Epidermal melanocyte (primary cell): ENCODE measurements at regions not wholly inside any gene's neighbourhood (a gene's known extent, or its start where the extent isn't known, plus 50 kb on each side); places are given as distances from the start of the nearest gene placed in this dataset.
"Not testable (repeated sequence)": the region's sequence is repeated elsewhere in the genome, so short reads cannot be mapped to it uniquely, and the experiment has no call there.

ENCODE experiments used
- DNase-seq: peaks from one replicate; pipeline ENCODE4 v3.0.0; 2011; ENCODE audit warnings: low spot score; ENCODE audit not compliant: insufficient read length

- DNase-seq = not testable (repeated sequence)
Observed at GRCh38 chr5:38678697-38679096, 122.3 kb upstream of the LIFR start.

- no peak for DNase-seq
Observed at GRCh38 chr5:38680094-38680825, 123.8 kb upstream of the LIFR start.

- DNase-seq = no peak
Observed at GRCh38 chr5:38681029-38681706, 124.7 kb upstream of the LIFR start.

GRCh38 chr5:38681966-38682365, 125.5 kb upstream of the LIFR start:
- no peak for DNase-seq

GRCh38 chr5:38686658-38687057, 130.2 kb upstream of the LIFR start:
- DNase-seq = no peak

GRCh38 chr5:38692346-38692745, 135.9 kb upstream of the LIFR start:
- no peak for DNase-seq

- no peak for DNase-seq
Observed at GRCh38 chr5:38692781-38693527, 136.5 kb upstream of the LIFR start.

GRCh38 chr5:38695021-38695958, 138.8 kb upstream of the LIFR start:
- DNase-seq = no peak

GRCh38 chr5:38697013-38697412, 140.6 kb upstream of the LIFR start:
- DNase-seq = no peak

GRCh38 chr5:38705529-38705928, 140.3 kb upstream of the OSMR start:
- DNase-seq = not testable (repeated sequence)

GRCh38 chr5:38706376-38706775, 139.4 kb upstream of the OSMR start:
- no peak for DNase-seq

- DNase-seq = no peak
Observed at GRCh38 chr5:38707352-38708210, 138.2 kb upstream of the OSMR start.

- no peak for DNase-seq
Observed at GRCh38 chr5:38709678-38710306, 136.0 kb upstream of the OSMR start.

- DNase-seq = no peak
Observed at GRCh38 chr5:38710627-38711026, 135.2 kb upstream of the OSMR start.

- no peak for DNase-seq
Observed at GRCh38 chr5:38712391-38712790, 133.4 kb upstream of the OSMR start.

- no peak for DNase-seq
Observed at GRCh38 chr5:38714240-38714639, 131.6 kb upstream of the OSMR start.

GRCh38 chr5:38714703-38715355, 131.0 kb upstream of the OSMR start:
- no peak for DNase-seq

GRCh38 chr5:38715696-38716095, 130.1 kb upstream of the OSMR start:
- no peak for DNase-seq

GRCh38 chr5:38716516-38716915, 129.3 kb upstream of the OSMR start:
- no peak for DNase-seq
